ENCODE measurements at regions not wholly inside any gene's neighbourhood (a gene's known extent, or its start where the extent isn't known, plus 50 kb on each side); places are given as distances from the start of the nearest gene placed in this dataset.

DNA sequence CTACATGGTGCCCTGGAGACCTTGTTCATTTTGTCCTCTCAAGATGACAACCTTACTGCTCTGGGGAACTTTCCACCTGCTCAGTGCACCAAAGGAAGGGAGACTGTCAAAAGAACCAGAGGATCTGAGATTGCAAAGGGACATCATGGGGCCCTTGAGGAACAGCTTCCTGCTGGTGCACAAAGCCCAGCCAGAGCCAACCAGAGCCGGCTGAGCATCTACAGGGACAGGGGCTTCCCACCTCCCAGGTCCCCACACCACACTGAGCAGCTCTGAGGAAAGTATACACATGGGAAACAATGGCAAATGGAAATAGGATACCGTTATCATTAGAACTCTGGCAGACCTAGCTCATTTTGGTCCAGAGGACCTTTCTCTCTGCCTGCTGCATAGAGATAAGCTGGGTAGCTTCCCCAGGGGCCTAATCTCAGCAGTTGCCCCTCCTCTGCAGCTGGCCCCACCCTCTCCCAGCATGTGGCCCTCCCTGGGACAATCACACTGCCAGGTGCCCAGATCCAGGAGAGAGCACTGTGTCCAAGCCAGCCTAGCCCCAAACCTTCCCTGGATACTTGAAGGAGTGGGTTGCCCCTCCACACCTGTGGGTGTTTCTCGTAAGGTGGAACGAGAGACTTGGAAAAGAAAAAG, 123.4 kb upstream of the PRR20G start:
- Histone ChIP-seq H3K36me3 (no peaks in the 10 kb centered on the region), H3K4me1 (no peaks in the 10 kb centered on the region), H3K9me3 (no peaks in the 10 kb centered on the region), H3K27ac (no peak overlapping the region), H3K27me3 (no peaks in the 10 kb centered on the region), H3K4me3 (no peak overlapping the region)
- intact Hi-C loops (cut with DNase I; ENCODE audit: low total_unique reads), result no loop called here
- TF ChIP-seq POLR2A (IDR thresholded peaks at IDR 0.05), result no peak
- TF ChIP-seq, protein P1, sequence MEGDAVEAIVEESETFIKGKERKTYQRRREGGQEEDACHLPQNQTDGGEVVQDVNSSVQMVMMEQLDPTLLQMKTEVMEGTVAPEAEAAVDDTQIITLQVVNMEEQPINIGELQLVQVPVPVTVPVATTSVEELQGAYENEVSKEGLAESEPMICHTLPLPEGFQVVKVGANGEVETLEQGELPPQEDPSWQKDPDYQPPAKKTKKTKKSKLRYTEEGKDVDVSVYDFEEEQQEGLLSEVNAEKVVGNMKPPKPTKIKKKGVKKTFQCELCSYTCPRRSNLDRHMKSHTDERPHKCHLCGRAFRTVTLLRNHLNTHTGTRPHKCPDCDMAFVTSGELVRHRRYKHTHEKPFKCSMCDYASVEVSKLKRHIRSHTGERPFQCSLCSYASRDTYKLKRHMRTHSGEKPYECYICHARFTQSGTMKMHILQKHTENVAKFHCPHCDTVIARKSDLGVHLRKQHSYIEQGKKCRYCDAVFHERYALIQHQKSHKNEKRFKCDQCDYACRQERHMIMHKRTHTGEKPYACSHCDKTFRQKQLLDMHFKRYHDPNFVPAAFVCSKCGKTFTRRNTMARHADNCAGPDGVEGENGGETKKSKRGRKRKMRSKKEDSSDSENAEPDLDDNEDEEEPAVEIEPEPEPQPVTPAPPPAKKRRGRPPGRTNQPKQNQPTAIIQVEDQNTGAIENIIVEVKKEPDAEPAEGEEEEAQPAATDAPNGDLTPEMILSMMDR (IDR thresholded peaks at IDR 0.05), result no peak
- DNase-seq, result no peak

DNA sequence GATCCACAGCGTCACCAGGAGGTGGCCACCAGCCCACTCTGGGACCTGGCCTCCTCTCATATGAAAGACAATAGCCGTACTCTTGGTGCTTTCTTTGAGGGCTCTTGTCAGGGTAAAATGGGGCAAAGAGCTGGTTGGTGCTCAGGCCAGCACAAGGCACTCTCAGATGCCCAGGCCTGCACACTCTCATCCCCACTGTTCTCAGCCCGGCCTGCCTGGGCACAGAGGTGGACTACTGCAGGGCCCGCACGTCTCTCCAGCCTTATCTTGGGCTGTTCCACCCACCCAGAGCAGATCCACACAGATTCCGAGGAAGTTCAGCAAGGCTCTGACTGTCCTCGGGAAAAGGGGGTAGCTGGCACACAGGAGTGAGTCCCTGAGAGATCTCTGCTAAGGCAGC, 122.8 kb upstream of the PRR20G start:
- H3K4me1 ChIP-seq, result no peaks in the 10 kb centered on the region
- H3K9me3 ChIP-seq, result no peaks in the 10 kb centered on the region
- no peak overlapping the region for H3K4me3 ChIP-seq
- no peak overlapping the region for H3K27ac ChIP-seq
- no peaks in the 10 kb centered on the region for H3K27me3 ChIP-seq
- TF ChIP-seq, protein P1 (IDR thresholded peaks at IDR 0.05), result no peak
- no peak for TF ChIP-seq POLR2A (IDR thresholded peaks at IDR 0.05)
- intact Hi-C loops (cut with DNase I; ENCODE audit: low total_unique reads), result no loop called here
- DNase-seq, result peak in 1 of 2 donors; percentile 7
- no peaks in the 10 kb centered on the region for H3K36me3 ChIP-seq

DNA sequence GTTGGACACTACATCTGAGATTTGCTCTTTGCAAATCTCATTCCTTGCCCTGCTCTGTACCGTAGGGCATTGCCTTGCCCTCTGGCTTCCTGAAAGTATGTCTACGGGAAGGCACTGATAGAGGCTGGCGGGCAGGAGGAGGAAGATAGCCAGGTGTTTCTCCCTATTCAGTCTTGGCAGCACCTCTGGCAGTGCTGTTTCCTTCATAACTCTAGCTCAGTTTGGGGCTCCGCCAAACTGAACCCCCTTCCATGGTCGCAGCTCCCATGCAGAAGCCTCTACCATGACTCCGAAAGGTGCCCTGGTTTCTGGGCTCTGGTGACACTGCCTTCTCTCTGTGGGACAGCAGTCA, 122.3 kb upstream of the PRR20G start:
- TF ChIP-seq, protein P1 (IDR thresholded peaks at IDR 0.05), result no peak
- no peak for TF ChIP-seq POLR2A (IDR thresholded peaks at IDR 0.05)
- Histone ChIP-seq H3K4me1 (no peaks in the 10 kb centered on the region), H3K27me3 (no peaks in the 10 kb centered on the region), H3K27ac (no peak overlapping the region), H3K4me3 (no peak overlapping the region), H3K36me3 (no peaks in the 10 kb centered on the region), H3K9me3 (no peaks in the 10 kb centered on the region)
- peak in 1 of 2 donors; percentile 6 for DNase-seq
- intact Hi-C loops (cut with DNase I; ENCODE audit: low total_unique reads), result no loop called here

DNA sequence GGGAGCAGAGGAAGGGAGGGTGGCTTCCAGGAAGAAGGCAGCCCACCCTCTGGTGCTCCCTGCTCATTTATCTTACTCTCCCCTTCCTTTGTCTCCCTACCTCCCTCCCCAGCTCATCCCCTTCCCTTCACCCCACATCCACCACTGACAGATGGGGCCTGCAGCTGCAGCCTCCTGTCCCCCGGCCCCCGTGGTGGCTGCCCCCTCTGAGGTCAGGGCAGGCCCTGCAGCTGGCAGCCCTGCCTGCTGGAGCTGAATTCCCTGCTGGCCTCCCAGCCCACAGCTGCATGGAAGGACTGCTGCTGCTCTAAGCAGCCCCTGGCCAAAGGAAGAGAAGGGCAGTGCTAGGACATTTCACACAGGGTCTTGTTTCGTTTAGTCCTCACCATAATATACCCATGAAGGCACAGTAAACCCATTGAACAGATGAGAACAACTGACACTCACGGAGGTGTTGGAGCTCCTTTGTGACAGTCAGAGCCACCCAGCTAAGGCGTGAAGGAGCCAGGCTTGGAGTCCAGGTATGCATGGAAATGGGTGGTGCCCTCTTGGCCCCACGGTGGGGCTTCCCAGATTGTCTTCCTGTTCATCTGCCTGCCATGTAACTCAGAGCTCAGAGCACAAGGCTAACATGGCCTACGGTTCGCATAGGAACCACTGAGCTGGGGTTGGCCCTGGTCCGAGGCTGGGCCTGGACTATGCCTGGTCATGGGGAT, 121.7 kb upstream of the PRR20G start:
- Histone ChIP-seq H3K9me3 (no peaks in the 10 kb centered on the region), H3K27ac (no peak overlapping the region), H3K4me1 (no peaks in the 10 kb centered on the region), H3K4me3 (no peak overlapping the region), H3K27me3 (no peaks in the 10 kb centered on the region), H3K36me3 (no peaks in the 10 kb centered on the region)
- no peak for DNase-seq
- no peak for TF ChIP-seq POLR2A (IDR thresholded peaks at IDR 0.05)
- TF ChIP-seq, protein P1 (IDR thresholded peaks at IDR 0.05), result no peak
- intact Hi-C loops (cut with DNase I; ENCODE audit: low total_unique reads), result no loop called here

DNA sequence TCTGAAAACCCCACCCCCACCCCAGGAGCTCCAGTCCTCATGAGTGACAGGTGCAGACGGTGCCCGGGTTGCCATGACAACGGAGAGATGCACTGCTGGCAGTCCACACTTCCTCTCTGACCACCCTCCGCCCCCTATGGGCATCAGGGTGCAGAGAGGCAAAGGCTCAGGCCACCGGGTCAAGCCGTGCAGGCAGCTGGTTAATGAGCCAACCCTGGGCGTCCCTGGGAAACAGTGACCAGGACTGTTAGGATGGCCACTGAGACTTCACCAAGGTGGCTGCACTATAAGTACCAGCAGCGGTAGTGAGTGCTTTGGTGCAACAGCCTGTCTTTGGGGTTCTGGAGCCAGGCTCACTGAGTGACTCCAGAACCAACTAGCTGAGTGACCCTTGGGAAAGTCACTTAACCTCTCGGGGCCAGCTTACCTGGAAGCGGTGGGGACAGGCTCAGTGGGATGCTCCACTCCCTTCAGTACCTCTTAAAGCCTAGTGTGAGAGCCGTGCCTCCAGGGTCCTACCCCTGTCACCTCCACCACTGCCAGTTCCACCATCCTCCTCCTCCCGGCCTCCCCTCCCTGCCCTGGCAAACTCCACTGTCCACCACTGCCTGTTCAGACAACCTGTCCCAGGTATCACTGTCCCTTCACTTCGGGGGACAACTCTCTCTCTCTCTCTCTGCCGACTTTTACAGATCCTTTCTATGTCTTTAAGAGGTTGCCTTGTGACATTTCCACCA, 121.0 kb upstream of the PRR20G start:
- TF ChIP-seq, protein P1 (IDR thresholded peaks at IDR 0.05), result no peak
- TF ChIP-seq POLR2A (IDR thresholded peaks at IDR 0.05), result no peak
- Histone ChIP-seq H3K36me3 (no peaks in the 10 kb centered on the region), H3K27ac (no peak overlapping the region), H3K4me3 (no peak overlapping the region), H3K9me3 (no peaks in the 10 kb centered on the region), H3K27me3 (no peaks in the 10 kb centered on the region), H3K4me1 (no peaks in the 10 kb centered on the region)
- intact Hi-C loops (cut with DNase I; ENCODE audit: low total_unique reads), result no loop called here
- no peak for DNase-seq

Data from uterus (tissue), 3 donors.